GM18520 (cell line): ENCODE measurements at regions not wholly inside any gene's neighbourhood (a gene's known extent, or its start where the extent isn't known, plus 50 kb on each side); places are given as distances from the start of the nearest gene placed in this dataset.

Experiments used
- ATAC-seq: cut with Tn5 transposase; IDR thresholded peaks from one replicate; pipeline ENCODE4 v1.9.1; 2021; ENCODE audit not compliant: unreplicated experiment

- ATAC-seq = no peak
These were observed 806.3 kb downstream of the PDHA2 start for GRCh38 chr4:96646146-96646545.

- ATAC-seq = no peak
These were observed 809.6 kb downstream of the PDHA2 start for GRCh38 chr4:96649536-96649935.

DNA sequence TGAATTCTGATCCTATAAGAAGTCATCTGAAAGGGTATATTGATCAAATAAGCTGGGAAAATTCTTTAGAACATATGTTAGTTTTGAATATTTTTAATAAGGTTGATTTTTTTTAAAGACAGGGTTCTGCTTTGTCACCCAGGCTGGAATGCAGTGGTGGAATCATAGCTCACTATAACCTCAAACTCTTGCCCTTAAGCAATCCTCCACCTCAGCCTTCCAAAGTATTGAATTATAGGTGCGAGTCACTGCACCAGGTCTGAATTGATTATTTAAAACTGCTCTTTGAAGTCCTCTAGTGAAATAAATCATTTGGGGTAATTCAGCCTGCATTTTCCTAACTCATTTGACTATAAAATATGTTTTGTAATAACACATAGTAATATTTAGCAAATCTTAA lies 812.3 kb downstream of the PDHA2 start:
- no peak for ATAC-seq

DNA sequence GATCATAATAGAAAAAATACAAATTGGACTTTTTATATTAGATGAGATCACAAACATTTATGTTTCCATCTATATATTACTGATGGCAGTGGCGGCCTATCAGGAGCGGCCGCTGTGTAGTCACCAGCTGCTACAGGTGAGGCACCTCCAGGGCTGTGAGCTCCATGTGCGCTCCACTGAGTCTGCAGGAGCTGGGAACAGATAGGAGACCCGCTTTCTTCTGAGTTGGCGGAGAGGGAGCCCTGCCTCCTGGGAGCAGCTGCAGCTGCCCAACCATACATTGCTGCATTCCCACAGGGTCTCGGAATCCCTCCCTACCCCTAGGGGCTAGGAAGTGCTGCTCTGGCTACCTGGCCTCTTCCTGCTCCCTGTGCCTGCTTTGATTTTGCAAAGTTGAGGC lies 812.9 kb downstream of the PDHA2 start:
- no peak for ATAC-seq

DNA sequence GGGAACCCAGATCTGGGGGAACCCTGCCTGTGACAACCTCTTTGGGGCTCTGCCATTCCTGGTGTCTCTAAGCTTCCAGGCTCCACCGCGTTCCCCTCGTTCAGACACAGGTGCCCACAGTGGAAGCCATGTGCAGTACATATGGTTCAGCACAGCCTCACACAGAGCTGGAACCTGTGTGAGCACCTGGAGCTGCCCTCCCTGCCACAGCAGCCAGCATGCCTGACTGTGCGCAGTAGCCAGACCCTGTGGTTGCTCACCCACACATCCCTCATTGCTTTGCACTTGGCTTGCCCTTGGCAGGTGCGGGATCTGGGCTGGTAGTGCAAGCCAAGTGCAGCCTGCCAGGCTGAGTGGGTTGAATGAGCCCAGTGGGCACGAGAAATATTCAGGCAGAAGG lies 814.2 kb downstream of the PDHA2 start:
- no peak for ATAC-seq

DNA sequence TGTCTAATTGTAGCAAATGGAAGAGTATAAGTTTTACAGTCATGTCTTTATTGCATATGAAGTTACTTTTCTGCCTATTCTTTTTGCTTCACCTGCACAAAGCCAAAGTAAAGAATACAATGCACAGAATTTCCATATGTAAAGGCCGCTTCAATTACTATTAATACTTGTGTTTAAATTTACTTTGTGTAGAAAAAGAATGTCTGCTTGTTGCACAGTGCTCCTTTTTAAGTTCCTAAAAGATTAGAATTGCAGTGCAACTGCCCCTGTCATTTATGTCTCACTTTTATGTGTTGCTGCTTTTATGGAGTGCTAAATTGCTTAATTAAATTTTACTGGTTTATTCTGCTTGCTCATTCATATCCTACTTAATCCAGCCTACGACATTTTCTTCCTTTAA lies 830.5 kb downstream of the PDHA2 start:
- ATAC-seq = no peak

- no peak for ATAC-seq
These were observed 835.5 kb downstream of the PDHA2 start for GRCh38 chr4:96675416-96675815.

GRCh38 chr4:96675896-96676295 lies 836.0 kb downstream of the PDHA2 start:
- no peak for ATAC-seq

DNA sequence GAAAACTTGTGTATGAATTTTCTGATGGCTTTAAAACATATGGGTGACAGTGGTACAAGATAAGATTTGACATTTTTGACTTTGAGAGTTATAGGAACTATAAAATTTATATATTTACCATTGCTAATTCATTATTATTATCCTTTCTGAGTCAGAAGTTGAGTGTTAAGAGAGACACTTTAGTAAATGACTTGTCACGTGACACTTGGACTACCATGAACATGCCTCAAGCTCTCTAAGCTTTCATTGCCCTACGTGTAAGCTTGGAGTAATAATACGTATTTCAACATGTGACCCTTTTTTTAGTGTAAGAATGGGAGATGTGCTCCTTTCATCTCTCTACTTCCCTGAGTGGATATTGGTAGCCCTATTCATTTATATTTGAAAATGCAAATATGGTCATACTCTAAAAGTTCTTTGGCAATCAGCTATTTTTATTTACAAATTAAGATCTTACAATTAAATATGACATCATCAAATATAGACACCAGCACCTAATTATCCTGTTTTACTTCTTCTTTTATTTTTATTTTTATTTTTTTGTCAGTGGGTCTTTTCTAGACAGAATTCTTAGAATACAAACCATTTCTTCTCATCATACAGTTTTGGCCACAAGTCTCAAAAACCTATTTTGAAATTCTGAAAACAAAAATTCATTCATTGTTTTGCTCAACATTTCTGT lies 837.0 kb downstream of the PDHA2 start:
- ATAC-seq = no peak

GRCh38 chr4:96677499-96677898 lies 837.6 kb downstream of the PDHA2 start:
- no peak for ATAC-seq

- ATAC-seq = no peak
These were observed 841.3 kb downstream of the PDHA2 start for GRCh38 chr4:96681218-96681617.

DNA sequence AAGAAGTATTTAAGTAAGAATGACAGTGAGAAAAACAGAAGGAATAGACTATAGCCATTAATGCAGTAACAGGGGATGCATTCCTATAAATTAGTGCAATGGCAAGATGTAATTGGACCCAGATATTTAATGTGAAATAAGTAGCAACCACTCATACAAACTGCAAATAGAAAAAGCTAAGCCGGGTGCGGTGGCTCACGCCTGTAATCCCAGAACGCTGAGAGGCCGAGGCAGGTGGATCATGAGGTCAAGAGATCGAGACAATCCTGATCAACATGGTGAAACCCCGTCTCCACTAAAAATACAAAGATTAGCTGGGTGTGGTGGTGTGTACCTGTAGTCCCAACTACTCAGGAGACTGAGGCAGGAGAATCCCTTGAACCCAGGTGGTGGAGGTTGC lies 845.8 kb downstream of the PDHA2 start:
- no peak for ATAC-seq

GRCh38 chr4:96691521-96691920 lies 851.6 kb downstream of the PDHA2 start:
- ATAC-seq = no peak

GRCh38 chr4:96698831-96699230 lies 858.9 kb downstream of the PDHA2 start:
- ATAC-seq = no peak

- ATAC-seq = no peak
These were observed 863.4 kb downstream of the PDHA2 start for GRCh38 chr4:96703265-96703664.

DNA sequence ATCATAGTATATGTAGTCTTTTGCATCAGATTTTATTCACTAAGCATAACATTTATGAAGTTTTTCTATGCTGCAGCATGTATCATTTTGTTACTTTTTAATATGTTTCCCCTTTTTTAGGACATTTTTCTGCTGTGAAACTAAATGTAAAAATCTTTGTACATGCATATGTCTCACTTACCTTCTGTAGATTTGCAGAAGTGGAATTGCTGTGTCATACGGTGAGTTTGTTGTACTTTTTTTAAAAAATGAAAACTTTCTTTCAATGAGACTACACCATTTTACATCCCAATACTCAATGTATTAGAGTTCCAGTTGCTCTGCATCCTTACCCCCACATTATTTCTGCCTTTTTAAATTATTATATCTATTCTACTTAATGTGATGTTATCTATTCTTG lies 868.9 kb downstream of the PDHA2 start:
- no peak for ATAC-seq

GRCh38 chr4:96713271-96713850 lies 873.5 kb downstream of the PDHA2 start:
- no peak for ATAC-seq

- no peak for ATAC-seq
These were observed 889.7 kb downstream of the PDHA2 start for GRCh38 chr4:96729641-96730040.

DNA sequence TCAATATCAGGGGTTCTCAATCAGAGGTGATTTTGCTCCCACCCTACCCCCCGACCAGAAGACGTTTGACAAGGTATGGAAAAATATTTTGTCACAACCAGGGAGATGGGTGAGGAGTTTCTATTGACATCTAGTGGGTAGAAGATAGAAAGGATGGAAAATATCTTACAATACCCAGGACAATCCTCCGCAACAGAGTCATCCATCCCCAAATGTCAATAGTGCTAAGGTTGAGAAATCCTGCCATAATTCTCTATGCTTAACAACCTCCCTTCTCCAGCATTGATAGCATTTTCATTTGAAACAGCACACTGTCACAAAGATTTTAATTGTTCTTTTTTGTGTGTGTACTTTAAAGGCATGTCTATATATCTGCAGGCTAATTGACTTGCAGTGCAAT lies 890.5 kb downstream of the PDHA2 start:
- ATAC-seq = no peak

DNA sequence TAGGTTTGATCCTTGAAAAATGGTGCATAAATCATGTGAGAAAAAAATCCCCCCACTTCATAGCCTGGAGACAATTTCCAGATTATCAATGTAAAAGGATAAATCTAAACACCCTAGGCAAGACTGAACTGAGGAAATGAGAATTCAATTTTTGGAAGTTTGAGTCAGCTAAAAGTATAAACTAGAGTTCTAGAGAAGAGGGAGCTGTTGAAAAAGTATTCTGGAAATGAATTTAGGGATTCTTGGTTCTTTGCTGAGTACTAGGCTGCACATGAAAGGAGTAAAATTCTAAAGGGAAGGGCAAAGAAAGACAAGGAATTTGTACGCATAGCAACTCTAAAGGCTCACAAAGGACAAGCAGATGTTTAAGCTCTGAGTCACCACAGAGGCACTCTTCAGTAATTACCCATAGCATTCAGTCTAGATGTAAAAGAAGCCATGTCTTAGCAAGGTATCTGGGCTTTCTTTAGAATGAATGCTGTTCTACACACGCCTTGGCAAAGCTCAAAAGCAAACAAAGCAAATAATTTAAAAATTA lies 896.5 kb downstream of the PDHA2 start:
- ATAC-seq = no peak

GRCh38 chr4:96739101-96739500 lies 899.2 kb downstream of the PDHA2 start:
- ATAC-seq = no peak

DNA sequence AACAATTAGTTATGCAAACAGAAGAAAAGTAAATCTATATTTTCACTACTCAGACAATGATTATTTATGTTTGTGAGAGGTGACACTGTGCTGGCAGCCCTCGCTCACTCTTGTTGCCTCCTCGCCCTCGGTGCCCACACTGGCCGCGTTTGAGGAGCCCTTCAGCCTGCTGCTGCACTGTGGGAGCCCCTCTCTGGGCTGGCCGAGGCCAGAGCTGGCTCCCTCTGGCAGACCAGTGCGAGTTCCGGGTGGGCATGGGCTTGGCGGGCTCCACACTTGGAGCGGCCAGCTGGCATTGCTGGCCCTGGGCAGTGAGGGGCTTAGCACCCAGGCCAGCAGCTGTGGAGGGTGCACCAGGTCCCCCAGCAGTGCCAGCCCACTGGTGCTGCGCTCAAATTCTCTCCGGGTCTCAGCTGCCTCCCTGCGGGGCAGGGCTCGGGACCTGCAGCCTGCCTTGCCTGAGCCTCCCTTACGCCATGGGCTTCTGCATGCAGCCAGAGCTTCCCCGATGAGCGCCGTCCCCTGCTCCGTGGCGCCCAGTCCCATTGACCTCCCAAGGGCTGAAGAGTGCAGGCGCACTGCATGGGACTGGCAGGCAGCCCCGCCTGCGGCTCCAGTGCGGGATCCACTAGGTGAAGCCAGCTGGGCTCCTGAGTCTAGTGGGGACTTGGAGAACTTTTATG lies 902.6 kb downstream of the PDHA2 start:
- ATAC-seq = no peak
